Renal cortex interstitium (tissue), 11 donors: ENCODE measurements at regions not wholly inside any gene's neighbourhood (a gene's known extent, or its start where the extent isn't known, plus 50 kb on each side); places are given as distances from the start of the nearest gene placed in this dataset.

Experiments used
- DNase-seq, 11 donors: peaks; one replicate each; pipeline ENCODE4 v3.0.0-alpha.2; 2013; ENCODE audit warnings: low read depth in 9 of 11, low spot score in 4 of 11; ENCODE audit errors: extremely low read depth in 1 of 11

DNA sequence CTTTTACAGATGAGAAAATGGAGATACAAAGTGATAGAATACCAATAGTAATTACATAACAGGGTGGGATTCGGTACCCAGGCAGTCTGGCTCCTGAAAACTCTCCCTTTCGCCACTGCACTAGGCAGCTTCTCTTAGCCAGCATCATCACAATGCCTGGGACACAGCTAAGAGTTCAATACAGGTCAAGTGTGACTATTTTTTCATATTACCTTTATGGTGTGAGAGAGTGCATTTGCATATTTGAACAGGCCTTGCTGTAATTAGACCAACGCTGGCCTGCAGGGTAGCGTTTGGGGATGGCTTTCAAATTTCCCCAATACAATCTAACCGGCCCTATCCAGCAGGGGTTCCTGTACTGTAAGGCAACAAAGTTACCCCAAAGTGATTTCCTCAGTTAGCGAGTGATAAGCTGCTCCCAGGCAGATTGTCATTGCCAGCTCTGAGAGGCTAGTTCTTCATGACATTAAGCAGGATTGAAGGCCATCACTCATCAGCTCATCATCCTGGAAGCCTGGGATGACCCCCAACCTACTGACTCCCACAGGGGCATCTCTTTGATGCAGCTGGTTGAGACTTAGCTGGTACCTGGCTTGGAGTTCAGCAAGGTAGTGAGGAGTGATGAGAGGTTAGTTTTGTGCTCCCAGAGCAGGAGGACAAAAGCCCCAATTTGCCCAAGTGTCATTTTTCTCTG lies 836.8 kb upstream of the LCORL start:
- no peak for DNase-seq

DNA sequence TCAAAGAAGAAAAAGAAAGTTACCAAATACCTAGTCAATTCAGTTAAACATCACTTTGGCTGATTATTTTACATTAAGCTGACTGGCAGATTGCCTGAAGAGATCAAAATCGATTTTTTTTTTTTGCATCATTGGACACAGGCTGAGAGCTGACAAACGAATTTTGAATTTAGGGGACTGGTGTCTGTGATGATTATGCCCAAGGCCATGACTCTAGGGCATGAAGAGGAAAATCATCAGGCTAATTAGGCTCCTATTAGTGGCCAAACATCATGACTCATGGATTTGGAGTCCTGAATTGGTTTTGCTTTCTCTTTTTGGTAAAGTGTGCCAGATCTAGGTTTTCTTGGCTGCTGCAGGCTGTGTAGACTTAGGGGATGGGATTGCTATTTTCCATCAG lies 829.3 kb upstream of the LCORL start:
- no peak for DNase-seq

DNA sequence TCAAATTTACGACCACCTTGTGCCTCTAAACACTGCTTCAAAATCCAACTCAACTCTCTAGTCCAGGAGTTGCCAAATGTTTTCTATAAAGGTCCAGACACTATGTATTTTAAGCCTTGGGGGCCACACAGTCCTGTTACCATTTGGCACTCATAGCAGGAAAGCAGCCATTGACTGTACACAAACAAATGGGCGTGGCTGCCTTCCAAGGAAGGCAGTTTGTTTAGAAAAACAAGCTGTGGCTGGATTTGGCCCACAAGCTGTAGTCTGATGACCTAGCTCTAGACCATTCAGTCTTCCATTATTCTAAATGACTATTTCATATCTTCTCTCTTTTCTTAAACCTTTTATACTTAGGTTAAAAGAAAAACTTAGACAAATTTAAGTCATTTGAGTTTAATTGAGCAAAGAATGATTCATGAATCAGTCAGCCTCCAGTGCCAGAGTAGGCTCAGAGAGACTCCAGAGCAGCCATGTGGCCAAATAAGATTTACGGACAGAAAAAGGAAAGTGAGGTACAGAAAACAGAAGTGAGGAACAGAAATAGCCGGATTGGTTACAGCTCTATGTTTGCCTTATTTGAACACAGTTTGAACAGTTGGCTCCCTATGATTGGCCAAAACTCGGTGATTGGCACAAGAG lies 825.8 kb upstream of the LCORL start:
- peak in 2 of 11 donors; percentile 16 to 20 for DNase-seq

DNA sequence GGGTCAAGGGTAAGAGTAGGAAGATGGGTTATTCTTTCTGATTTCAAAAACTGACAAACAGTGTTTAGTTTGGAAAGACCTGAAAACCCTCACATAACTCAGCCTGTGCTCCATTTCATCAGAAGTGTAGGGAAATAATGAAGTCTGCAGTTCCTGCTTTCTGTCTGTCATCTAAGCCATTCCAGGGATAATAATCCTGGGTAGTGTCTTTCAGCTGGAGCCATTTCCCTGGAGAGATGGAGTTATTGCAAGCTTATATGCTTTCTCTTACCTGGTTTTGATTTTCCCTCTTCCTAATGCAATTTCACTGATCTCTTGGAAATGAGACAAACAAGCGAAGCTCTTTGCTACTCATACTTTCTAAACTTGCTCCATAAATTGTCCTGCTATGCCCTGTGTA lies 824.8 kb upstream of the LCORL start:
- DNase-seq, result no peak

DNA sequence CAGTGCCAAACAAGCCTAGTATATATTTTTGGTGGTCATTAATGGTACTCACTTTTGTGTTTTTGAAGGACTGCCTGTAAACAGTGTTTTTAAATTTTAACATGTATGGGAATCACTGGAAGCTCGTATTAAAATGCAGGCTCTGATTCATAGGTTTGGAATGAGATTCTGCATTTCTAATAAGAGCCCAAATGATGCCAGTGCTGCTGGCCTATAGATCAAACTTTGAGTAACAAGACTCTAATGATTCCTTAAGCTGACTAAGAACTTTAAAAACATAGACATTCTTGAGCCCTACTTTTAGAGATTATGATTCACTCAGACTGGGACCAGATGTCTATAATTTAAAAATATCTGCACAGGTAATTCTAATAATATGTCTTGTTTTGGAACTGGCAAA lies 823.2 kb upstream of the LCORL start:
- DNase-seq, result no peak

DNA sequence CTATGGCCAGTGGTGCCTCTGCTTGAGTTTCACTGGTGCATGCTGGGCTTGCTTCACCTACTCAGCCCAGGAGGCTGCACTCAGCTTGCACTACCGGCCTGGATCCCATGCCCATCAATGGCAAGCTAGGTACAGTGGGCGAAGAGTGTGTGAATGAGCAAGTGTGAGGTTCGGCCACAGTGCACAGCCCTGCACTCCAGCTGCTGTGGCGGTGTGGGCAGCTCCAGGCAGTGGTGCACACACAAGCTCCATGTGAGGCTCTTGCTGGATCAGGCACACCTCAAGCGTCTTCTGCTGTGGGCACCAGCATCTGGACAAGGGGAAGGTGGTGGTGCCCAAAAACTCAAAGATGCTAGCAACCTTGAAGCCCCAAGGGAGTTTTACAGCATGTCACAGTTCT lies 820.9 kb upstream of the LCORL start:
- DNase-seq, result no peak

DNA sequence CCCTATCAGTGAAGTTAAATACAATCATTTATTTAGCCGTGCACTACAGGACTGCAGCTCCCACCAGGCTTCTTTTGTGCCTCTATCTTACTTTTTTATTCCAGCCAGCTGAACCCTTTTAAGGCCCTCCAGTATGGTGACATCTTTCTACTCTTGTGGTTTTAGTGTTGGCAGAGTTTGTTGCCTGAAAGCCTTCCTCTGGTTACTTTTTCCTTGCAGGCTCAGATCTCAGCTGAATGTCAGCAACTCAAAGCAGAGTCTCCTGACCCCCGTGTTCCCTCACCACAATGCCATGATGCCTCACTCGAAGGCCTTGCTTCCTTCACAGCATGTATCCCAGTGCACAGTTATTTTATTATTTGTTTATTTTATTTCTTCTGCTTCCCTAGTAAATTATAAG lies 818.9 kb upstream of the LCORL start:
- no peak for DNase-seq

DNA sequence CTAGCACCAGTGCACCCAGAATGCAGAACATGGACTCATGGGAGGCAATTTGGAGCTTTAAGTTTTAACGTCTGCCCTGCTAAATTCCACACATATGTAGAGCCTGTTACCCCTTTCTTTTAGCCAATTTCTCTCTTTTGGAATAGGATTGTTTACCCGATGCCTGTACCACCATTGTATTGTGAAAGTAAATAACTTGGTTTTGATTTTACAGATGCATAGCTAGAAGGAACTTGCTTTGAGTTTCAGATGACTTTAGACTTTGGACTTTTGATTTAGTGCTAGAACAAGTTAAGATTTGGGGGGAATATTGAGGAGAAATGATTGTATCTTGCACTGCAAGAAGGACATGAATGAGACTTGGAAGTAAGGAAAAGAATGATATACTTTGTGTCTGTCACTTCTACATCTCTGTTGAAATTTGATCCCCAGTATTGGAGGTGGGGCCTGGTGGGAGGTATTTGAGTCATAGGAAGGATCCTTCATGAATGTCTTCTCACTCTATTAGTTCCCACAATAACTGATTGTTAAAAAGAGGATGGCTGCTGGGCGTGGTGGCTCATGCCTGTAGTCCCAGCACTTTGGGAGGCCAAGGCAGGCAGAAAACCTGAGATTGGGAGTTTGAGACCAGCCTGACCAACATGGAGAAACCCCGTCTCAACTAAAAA lies 794.8 kb upstream of the LCORL start:
- no peak for DNase-seq

DNA sequence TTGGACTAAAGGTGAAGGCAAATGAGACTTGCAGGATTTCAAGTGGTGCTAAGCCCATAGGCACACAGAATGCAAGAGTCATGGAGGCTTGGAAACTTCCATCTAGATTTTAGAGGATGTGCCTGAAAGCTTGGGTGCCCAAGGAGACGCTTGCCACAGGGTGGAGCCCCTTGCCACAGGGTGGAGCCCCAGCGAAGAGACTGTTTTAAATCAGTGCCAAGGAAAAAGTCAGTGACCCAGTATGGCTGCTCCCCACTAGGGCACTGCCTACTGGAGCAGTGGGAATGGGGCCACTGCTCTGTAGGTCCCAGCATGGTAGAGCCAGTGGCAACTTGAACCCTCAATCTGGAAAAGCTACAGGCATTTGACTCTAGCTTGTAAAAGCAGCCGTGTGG lies 794.2 kb upstream of the LCORL start:
- no peak for DNase-seq

DNA sequence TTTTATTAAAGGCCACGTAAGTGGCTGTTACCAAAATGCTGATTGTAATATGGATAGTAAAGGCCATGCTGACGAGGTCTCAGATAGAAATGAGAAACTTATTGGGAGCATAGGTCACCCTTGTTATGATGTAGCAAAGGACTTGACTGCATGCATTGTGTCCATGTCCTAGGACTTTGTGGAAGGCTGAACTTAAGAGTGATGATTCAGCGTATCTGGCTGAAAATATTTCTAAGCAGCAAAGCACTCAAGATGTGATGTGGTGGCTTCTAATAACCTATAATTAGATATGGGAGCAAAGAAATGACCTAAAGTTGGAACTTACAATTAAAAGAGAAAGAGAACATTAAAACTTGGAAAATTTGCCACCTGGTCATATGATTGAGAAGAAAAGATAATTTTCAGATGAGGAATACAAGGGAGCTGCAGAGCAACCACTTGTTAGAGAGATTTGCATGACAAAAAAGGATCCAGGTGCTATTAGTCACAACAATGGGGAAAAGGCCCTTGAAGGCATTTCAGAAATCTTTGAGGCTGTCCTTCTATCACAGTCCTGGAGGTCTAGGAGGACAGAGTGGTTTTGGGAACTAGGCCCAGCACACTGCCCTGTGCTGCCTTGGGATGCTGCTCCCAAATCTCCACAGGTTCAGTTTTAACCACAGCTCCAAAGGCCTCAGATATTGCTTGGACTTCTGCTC lies 793.7 kb upstream of the LCORL start:
- no peak for DNase-seq

DNA sequence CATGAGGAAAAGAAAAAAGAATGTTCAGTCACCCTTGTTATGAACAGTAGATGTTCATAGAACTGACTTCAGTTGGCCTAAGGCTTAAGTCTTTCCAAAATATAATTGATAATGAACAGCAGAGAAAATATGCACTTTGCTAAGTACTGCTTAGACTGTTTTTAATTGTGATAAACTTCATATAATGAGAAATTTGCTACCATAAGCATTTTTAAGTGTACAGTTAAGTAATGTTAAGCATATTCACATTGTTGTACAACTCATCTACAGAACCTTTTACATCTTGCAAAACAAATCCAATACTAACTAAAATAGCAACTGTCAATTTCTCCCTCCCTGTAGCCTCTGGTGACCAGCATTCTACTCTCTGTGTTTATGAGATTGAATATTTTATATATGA lies 792.2 kb upstream of the LCORL start:
- DNase-seq, result no peak

DNA sequence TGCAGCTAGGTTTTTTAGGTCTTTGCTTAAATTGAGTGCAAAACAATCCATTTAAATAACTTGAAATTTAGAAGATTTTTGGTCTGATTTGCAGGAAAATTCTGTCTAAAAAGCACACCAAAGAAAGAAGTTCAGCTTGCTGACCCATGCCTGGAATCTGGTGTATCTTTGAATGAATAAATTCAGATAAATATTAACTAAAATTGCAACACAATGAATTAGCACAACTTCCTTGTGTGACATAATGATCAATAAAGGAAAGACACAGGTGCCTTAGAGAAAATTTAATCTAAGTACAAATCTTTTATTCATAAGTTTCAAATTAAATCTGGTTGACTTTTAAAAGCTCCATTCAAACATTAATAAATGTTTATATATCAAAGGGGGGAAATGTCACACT lies 791.5 kb upstream of the LCORL start:
- no peak for DNase-seq

DNA sequence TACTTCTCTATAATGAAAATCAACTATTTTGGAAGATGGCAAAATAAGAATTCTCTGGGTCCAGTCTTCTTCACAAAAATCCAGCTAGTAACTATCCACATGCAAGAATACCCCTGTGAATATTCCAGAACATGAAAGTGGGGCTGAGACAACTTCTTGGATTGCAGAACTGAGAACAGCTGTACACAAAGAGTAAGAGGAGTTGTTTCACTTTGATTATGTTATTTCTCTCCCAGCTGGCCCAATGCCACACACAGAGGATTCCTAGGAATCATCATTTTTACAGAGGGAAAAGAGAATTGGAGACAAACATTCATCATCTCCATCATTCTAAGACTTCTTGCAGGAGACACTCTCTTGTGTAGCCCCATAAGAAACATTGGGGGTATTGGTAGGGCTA lies 782.2 kb upstream of the LCORL start:
- DNase-seq, result no peak

DNA sequence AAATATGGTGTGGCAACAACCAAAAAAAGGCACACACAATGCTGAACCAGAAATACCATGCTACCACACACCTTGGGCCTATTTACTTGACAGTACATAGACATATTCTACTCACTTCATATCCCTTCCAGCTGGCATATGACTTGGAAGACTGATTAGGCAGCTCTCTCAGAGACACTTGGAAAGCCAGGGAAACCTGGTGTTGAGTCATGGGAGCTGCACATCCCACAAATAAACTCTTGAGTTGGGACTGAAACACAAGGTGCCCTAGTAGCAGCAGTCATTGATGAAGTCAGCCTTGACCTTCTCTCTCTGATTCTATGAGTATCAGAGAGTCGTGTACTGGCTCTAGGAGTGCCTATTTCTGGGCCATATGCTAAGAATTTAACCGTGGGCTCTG lies 776.6 kb upstream of the LCORL start:
- no peak for DNase-seq

DNA sequence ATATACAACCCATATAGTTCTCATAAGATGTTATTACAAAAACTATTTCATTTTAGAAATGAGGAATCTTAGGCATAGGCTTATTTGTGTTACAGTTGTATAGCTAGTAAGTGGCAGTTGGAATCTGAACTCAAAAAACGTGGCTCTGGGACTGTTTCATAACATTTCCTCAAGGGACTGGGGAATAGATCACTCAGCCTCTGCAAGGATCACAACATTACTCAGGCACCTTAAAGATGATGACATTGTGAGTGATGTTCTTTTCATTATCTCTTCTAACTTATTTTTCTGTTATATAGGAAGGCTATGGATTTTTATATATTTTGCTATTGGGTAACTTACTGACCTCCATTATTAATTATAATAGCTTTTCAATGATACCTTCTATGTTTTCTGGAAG lies 774.2 kb upstream of the LCORL start:
- DNase-seq, result no peak

DNA sequence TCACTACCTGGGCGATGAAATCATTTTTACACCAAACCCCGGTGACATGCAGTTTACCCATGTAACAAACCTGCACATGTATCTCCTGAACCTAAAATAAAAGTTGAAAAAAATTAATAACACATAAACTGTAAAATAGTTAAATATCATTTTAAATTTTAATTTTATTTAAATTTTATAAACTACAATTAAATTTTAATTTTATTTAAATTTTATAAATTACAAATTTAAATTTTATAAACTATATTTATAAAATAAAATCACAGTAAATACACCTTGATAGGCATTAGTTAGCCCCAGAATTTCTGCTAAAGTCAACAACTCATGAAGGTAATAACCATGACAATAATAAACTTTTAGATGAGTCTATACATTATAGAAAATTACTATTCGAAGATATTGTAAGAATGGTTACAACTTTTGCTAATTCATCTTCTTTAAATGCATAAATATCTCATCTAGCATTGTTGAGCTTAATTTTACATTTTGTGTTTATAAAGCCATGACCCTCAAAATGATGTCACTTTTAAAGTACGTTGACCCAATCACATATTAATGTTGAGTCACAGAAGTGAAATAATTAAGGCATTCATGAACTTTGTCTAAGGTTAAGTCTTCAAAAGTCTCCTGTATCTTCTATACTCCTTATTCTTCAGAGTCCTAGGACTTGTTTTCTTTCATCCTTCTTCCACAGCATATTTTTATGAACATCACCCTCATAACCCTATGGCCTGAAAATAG lies 755.8 kb upstream of the LCORL start:
- no peak for DNase-seq

DNA sequence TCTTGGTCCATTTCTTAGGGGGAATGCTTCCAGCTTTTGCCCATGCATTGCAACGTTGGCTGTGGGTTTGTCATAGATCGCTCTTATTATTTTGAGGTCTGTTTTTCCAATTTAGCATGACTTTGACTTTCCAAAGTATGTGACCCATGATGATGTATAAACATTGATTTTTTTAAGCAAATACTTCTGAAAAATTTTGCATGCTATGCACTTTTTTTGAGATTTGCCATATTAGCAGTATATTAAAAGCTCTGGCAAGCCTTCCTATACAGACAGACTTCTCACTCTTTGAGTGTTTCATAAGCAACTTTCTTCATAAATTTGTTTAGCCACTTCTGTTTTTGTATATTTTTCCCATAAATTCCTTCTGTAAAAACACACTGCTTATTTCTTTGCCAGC lies 746.4 kb upstream of the LCORL start:
- no peak for DNase-seq

DNA sequence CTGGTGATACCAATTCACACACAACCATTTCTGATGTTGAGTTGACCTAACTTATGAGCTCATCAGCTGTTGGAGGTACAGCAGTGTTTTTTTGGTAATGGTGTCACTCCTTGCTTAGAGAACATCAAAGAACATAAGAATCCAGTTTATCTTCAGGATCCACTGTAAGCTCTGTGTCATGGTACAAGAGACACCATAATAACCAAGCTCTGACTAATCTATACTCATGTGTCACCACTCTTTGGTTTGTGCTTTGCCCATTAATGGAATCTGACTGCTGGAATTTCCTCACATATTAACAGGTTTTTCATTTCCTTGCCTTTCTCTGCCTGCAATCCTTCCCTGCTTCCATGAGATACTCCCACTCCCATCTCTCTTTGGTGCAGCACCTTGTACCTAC lies 735.1 kb upstream of the LCORL start:
- no peak for DNase-seq

DNA sequence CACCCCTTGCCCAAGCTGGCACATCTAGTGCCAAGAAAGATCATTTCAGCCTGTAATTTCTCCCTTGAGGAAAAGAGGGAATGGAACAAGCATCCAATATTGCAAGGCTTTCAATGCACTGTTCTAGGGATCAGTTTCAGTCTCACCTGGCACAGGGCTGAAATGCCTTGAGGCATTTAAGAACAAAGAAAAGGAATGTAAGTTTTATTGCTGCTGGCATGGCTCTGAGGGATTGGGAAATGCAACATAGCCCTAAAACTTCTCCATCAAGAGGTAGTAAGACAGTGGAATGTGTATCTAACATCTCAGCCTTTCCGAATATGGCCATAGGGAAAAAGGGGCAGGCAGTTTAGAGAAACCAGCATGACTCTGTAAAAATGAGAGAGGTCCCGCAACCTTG lies 732.6 kb upstream of the LCORL start:
- DNase-seq, result no peak

DNA sequence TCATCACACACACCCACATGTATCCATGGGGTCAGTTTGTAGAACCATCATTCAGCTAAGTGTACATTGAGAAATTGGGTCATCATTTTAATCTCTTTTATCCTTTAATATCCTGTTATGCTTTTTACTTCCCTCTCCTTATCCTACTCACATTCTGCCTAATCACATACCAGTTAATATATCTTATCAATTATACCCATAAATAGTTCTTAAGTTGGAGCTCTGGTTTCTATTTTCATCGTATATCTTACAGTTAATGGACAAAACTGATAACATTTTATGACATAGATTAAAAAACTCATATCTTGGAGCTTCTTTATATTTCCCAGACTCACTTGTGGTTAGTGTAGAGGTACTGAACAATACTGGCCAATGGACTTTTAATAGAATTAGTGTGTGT lies 729.5 kb upstream of the LCORL start:
- DNase-seq, result no peak
